GM21381 (cell line): ENCODE measurements at regions not wholly inside any gene's neighbourhood (a gene's known extent, or its start where the extent isn't known, plus 50 kb on each side); places are given as distances from the start of the nearest gene placed in this dataset.
"Not testable (repeated sequence)": the region's sequence is repeated elsewhere in the genome, so short reads cannot be mapped to it uniquely, and the experiment has no call there.

Experiments used
- ATAC-seq: cut with Tn5 transposase; IDR thresholded peaks from one replicate; pipeline ENCODE4 v1.9.1; 2021; ENCODE audit warnings: mild to moderate bottlenecking, moderate library complexity; ENCODE audit not compliant: unreplicated experiment

- ATAC-seq = no peak
These were observed 270.1 kb upstream of the INTU start for GRCh38 chr4:127362686-127363085.

DNA sequence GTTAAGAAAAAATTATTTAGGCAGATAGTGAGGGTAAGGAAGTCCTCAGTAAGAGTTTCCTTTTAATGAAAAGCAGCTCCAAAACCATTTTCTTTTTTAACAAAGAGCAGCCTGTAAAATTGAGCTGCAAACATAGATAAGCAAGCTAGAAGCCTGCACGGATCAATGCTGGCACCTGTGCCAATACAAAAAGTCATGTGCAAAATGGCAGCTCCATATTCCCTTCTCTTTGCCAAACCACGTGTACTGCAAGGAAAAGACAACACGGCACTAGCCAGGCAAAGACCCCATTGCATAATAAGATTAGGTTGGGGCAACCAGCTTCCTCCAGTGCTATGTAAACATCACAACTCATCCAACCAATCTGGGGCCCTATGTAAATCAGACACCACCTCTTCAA is 268.4 kb upstream of the INTU start:
- no peak for ATAC-seq

DNA sequence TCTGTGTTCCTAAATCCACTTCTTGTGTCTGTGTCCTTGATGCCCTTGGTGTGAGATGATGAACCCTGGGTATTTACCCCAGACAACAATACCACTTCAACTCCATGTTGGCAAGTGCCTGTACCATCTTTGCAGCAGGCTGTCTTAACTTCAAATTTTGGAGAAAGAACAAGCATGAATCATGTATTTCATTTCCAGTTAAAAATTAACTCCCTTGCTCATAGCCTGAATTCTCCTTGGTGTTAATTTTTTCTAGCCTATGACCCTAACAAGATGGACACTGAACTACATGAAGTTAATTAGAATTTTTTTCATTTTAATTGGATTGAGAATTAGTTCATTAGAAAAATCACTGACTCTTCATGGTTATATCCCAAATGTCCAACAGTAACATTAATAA is 267.8 kb upstream of the INTU start:
- ATAC-seq = no peak

DNA sequence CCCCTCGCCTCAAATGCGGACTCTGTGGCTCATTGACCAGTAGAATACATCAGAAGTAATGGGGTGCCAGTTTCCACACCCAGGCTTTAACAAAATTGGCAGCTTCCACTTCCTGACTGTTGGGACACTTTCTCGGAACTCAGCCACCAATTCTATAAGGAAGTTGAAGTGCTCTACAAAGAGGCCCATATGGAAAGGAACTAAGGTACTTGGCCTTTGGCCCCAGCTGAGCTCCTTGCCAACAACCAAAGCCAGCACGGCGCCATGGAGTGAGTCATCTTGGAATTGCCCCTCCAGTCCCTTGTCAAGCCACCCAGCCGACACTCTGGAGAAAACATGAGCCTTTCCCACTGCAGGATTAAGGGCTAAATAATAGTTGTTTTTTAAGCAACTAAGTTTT is 262.2 kb upstream of the INTU start:
- ATAC-seq = no peak

GRCh38 chr4:127379499-127379898 is 253.3 kb upstream of the INTU start:
- no peak for ATAC-seq

- ATAC-seq = not testable (repeated sequence)
These were observed 252.8 kb upstream of the INTU start for GRCh38 chr4:127379948-127380347.

DNA sequence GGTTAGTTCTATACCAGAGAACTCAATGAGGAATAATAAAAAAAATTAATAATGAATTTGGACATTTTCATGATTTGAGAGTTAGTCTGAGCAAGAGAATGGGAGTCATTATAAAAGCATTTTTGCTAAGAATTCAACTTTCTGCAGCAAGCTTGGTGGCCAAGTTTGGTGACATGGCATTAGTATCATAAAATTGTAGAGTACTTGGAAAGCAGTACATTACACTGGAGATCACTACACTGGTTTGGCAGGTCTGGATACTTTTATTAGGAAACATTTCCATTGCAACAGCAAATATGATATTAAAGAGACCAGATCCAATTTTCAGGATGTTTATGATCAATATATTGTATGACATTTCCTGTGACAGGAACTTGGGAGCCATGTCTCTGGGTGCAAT is 249.1 kb upstream of the INTU start:
- ATAC-seq = no peak

- no peak for ATAC-seq
These were observed 238.2 kb upstream of the INTU start for GRCh38 chr4:127394516-127394915.

DNA sequence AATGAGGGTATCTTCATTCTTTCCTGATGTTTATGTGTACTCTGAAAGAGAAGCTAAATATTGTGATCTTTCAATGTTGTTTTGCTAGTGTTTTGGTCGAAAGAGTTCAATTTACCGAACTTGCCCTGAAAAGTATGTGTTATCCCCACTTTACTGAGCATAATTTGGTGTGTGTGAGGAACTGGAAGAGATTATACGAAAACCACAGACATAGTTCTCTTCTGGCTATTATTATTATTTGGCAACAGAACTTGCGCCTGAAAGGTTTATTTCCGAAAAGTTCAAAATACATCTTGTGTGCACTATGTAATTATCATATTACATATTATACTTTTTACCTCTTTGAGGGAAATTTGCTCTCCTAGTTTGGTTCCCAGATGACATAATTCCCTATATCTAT is 232.5 kb upstream of the INTU start:
- no peak for ATAC-seq

- peak; percentile 75 for ATAC-seq
These were observed 231.9 kb upstream of the INTU start for GRCh38 chr4:127400731-127401346.

GRCh38 chr4:127403471-127404084 is 229.2 kb upstream of the INTU start:
- ATAC-seq = no peak

DNA sequence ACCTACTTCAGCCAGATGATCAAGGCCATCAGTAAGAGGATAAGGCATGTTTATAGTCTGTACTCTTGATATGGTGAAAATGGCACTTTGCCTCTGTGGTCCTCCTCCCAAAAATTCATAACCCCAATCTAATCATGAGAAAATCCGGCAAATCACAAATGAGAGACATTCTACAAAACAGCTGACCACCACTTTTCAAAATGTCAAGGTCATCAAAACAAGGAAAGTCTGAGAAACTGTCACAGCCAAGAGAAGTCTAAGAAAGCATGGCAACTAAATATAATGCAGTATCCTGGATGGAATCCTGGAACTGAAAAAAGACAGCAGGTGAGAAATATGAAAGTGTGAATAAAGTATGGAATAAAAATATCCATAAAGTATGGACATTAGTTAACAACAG is 226.6 kb upstream of the INTU start:
- ATAC-seq = no peak

GRCh38 chr4:127407572-127407971 is 225.2 kb upstream of the INTU start:
- not testable (repeated sequence) for ATAC-seq

GRCh38 chr4:127410201-127410600 is 222.6 kb upstream of the INTU start:
- no peak for ATAC-seq

DNA sequence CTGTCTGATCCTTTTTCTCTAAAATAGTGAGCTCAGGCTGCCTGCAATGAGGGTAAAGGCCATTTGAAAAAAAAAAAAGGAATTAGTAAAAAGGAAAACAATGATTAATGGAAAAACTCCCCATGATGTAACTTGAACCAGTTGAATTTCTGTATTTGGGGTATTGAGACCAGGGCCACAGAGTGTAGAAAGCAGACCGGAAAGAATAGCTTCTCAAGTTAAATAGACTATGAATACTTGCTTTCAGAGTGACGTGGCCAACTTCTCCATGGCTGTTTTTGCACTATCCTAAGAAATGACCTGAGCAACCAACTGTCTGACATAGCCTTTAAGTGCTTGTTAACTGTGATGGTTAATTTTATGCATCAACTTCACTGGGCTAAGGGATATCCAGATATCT is 222.1 kb upstream of the INTU start:
- no peak for ATAC-seq

DNA sequence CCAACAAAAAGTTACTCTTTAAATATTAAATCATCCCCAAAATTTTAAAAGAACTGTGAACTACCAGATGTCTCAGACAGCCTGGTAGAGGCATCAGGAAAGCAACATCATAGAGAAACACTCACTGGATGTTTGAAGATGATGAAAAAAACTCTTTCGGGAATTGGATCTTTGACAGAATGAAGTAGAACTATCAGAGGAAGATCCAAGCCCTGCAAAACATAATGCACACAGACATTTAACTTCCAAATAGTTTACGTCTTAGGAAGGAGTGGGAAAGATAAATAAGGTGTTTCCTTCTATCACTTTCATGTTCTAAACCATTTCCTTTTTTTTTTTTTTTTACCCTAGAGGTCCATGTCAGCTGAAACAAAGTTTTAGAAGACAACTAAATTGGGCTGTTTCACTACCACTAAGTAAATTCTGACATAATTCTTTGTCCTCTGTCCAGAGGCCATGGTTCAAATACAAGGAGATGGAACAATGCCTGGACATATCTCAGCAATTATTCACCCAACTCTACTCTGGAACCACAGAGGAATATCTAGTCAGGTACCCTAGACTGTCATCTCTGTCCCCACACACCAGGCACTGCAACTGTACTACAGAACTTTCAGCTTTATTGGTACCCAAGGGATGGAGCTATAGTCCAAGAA is 217.7 kb upstream of the INTU start:
- no peak for ATAC-seq

DNA sequence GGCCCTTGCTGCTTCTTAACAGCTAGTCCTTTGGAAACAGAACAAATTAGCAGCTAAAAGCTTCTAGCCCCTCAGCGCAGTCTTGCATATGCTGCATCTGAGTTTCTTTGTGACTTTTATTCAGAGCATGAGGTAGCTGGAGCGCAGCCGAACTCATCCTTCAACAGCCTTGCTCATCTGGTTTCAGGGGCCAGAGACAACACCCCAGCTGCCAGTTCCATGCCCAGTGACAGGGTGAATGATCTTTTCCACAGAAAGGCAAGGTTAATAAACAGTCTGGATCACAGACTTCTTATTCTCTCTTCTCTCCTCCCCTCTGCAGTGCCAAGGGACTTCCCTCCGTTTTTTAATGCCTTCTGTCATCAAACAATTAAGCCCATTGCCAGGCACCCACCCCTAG is 216.6 kb upstream of the INTU start:
- ATAC-seq = no peak

DNA sequence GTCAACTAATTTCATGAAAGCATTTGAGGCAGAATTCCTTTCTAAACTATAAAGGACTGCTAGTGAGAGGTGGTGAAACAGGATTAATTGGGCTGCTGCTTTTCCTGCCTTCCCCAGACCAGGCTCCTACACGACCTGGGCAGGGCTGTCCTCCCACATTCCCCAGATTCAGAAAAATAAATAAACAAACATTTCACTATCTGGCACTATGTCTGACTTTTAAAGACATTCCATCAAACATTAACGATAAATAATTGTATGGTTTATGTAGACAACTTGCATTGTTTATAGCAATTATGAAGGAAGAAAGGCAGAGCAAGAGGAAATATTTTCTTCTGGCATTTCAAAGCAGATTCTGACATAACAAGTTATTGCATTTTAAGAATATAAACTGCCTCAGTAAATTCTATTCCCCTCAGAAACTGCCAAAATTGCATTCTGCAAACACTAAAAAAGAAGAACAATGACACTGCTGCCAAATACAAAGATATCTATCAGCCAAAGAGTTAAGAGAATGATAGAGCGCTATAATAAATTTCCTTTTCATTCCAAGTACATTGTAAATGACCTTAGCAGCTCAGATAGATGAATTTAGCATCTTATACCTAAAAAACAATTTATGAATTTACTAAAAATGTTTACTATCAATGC is 214.7 kb upstream of the INTU start:
- ATAC-seq = no peak

GRCh38 chr4:127419431-127419830 is 213.3 kb upstream of the INTU start:
- ATAC-seq = no peak

DNA sequence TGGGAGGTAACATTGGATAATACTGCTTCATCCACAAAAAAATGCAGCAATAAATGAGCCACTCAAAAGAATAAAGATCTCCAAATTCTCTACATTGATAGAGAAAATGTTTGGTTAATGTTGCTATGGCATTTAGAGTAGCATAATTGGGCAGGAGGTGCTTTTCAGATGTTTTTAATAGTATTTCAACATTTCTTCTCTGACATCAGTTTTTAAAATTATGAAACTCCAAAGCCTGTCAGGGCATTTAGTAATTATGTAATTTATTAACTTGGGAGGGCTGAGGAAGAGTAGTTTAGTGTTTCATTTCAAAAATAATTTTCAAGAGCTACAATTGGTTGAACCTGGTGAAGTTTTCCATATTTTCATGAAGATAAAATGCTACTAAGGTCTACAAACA is 211.3 kb upstream of the INTU start:
- ATAC-seq = no peak

- ATAC-seq = no peak
These were observed 207.4 kb upstream of the INTU start for GRCh38 chr4:127425202-127425845.

GRCh38 chr4:127425851-127426250 is 206.9 kb upstream of the INTU start:
- ATAC-seq = no peak
